Astrocyte of the cerebellum (primary cell): ENCODE measurements at regions not wholly inside any gene's neighbourhood (a gene's known extent, or its start where the extent isn't known, plus 50 kb on each side); places are given as distances from the start of the nearest gene placed in this dataset.

Source experiments
- DNase-seq: peaks from one replicate; pipeline ENCODE4 v3.0.0-alpha.2; 2011; ENCODE audit warnings: low read depth
- H3K4me3 ChIP-seq: 2 replicates; pipeline ENCODE4 v1.5.1; 2011; ENCODE audit warnings: mild to moderate bottlenecking, low read depth, low read length, moderate library complexity
- in situ Hi-C: cut with HindIII; loops from 2 replicates; pipeline ENCODE4 v1.10.0; 2017; ENCODE audit warnings: low sequenced_read_pairs
- TF ChIP-seq, protein P1 (sequence below): IDR thresholded peaks from 2 replicates; pipeline ENCODE4 v1.5.1; 2012; ENCODE audit warnings: low read length, low read depth, moderate library complexity, mild to moderate bottlenecking; ENCODE audit errors: missing control alignments

DNA sequence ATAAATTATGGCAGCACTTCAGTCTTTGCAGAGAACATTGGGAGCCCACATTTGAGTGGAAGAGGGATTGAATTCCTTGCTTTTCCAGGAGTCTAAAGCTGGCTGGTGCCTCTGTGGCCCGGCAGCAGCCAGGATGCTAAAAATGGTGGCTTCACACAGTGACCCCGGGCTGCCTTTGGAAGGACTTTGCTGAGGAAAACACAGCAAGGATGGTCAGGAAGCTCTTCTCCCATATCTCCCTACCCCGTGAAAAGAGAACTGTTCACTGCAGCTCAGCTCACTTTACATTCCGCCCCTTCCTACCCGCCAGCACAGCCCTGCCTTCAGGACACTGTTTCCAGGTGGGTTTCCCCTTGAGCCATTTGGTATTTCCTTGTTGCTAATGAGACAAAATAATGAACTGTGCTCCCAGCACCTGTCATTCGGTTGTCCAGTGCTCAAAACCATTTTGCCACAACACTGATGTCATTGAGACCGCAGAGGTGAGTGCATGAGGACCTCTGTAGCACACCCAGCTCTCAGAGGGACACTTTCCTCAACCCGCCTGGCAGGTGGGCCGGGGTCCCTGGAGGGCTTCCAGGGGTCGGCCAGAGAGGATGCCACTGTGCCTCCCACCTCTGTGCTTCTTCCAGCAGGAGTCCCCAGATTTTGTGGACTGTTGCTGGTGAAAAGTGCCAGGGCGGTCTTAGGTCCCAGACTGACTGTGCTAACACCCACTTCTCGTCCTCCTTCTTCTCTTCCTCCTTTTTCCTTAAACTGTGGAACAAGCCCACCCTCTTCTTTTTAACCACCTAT is 255.7 kb upstream of the PPP2R2D start:
- H3K4me3 ChIP-seq = no peak overlapping the region
- in situ Hi-C loops = no loop called here
- TF ChIP-seq, protein P1, sequence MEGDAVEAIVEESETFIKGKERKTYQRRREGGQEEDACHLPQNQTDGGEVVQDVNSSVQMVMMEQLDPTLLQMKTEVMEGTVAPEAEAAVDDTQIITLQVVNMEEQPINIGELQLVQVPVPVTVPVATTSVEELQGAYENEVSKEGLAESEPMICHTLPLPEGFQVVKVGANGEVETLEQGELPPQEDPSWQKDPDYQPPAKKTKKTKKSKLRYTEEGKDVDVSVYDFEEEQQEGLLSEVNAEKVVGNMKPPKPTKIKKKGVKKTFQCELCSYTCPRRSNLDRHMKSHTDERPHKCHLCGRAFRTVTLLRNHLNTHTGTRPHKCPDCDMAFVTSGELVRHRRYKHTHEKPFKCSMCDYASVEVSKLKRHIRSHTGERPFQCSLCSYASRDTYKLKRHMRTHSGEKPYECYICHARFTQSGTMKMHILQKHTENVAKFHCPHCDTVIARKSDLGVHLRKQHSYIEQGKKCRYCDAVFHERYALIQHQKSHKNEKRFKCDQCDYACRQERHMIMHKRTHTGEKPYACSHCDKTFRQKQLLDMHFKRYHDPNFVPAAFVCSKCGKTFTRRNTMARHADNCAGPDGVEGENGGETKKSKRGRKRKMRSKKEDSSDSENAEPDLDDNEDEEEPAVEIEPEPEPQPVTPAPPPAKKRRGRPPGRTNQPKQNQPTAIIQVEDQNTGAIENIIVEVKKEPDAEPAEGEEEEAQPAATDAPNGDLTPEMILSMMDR = no peak
- DNase-seq = no peak

- no peak for DNase-seq
- in situ Hi-C loops = no loop called here
- TF ChIP-seq, protein P1 = no peak
- no peak overlapping the region for H3K4me3 ChIP-seq
Measured at GRCh38 chr10:131645756-131646155, 255.1 kb upstream of the PPP2R2D start.

- TF ChIP-seq, protein P1 = no peak
- no peak overlapping the region for H3K4me3 ChIP-seq
- DNase-seq = no peak
- in situ Hi-C loops = no loop called here
Measured at GRCh38 chr10:131646551-131647525, 254.0 kb upstream of the PPP2R2D start.

DNA sequence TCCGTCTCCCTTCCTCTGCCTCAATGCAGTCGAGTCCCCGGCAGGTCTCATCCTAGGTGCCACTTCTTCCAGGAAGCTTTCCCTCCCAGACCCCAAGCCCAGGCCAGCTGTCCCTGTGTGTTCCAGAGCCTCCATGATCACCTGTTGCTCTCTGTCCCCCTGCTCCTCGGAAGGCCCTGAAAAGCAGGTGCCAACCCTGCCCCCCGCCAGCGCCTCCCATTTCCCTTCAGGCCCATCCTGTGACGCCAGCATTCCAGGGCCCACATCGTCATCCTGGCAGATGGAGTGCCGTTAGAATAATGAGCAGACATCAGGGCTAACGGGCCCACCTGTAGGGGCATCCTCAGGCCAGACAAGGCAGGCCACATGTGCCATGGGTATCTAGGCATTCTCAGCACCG is 253.0 kb upstream of the PPP2R2D start:
- no peak for DNase-seq

GRCh38 chr10:131648386-131649020 is 252.3 kb upstream of the PPP2R2D start:
- in situ Hi-C loops = no loop called here
- H3K4me3 ChIP-seq = no peak overlapping the region
- DNase-seq = no peak
- TF ChIP-seq, protein P1 = no peak

More for the DNA sequence above, 253.0 kb upstream of the PPP2R2D start:
- in situ Hi-C loops = no loop called here
- TF ChIP-seq, protein P1 = no peak
- H3K4me3 ChIP-seq = no peak overlapping the region

- TF ChIP-seq, protein P1 = no peak
- H3K4me3 ChIP-seq = no peak overlapping the region
- in situ Hi-C loops = no loop called here
- no peak for DNase-seq
Measured at GRCh38 chr10:131649617-131650016, 251.2 kb upstream of the PPP2R2D start.
